OCI-M1 (cell line): ENCODE measurements at regions not wholly inside any gene's neighbourhood (a gene's known extent, or its start where the extent isn't known, plus 50 kb on each side); places are given as distances from the start of the nearest gene placed in this dataset.
"Not testable (repeated sequence)": the region's sequence is repeated elsewhere in the genome, so short reads cannot be mapped to it uniquely, and the experiment has no call there.

ENCODE experiments used
- DNase-seq: peaks from one replicate; lab custom pipeline; 2025; lab: John Stamatoyannopoulos, UW

- DNase-seq: not testable (repeated sequence)
These were observed 401.3 kb upstream of the NR5A2 start for GRCh38 chr1:199626228-199626627.

GRCh38 chr1:199629624-199630023 is 397.9 kb upstream of the NR5A2 start:
- no peak for DNase-seq

- DNase-seq: no peak
These were observed 388.1 kb upstream of the NR5A2 start for GRCh38 chr1:199639453-199639852.

GRCh38 chr1:199641531-199641930 is 386.0 kb upstream of the NR5A2 start:
- DNase-seq: no peak

- no peak for DNase-seq
These were observed 382.6 kb upstream of the NR5A2 start for GRCh38 chr1:199644912-199645311.

GRCh38 chr1:199646761-199647160 is 380.7 kb upstream of the NR5A2 start:
- no peak for DNase-seq

- DNase-seq: no peak
These were observed 370.1 kb upstream of the NR5A2 start for GRCh38 chr1:199657449-199657848.

- DNase-seq: no peak
These were observed 367.4 kb upstream of the NR5A2 start for GRCh38 chr1:199660071-199660470.

- DNase-seq: no peak
These were observed 362.1 kb upstream of the NR5A2 start for GRCh38 chr1:199665371-199665770.

GRCh38 chr1:199667089-199667488 is 360.4 kb upstream of the NR5A2 start:
- no peak for DNase-seq

- no peak for DNase-seq
These were observed 357.6 kb upstream of the NR5A2 start for GRCh38 chr1:199669916-199670315.

- DNase-seq: no peak
These were observed 355.8 kb upstream of the NR5A2 start for GRCh38 chr1:199671684-199672083.

GRCh38 chr1:199675937-199676336 is 351.6 kb upstream of the NR5A2 start:
- DNase-seq: no peak

GRCh38 chr1:199678771-199679170 is 348.7 kb upstream of the NR5A2 start:
- no peak for DNase-seq

GRCh38 chr1:199682081-199682480 is 345.4 kb upstream of the NR5A2 start:
- no peak for DNase-seq

GRCh38 chr1:199684686-199685273 is 342.7 kb upstream of the NR5A2 start:
- peak; percentile 83 for DNase-seq

- no peak for DNase-seq
These were observed 342.1 kb upstream of the NR5A2 start for GRCh38 chr1:199685369-199685768.

- no peak for DNase-seq
These were observed 340.2 kb upstream of the NR5A2 start for GRCh38 chr1:199687321-199687720.

GRCh38 chr1:199688133-199688676 is 339.3 kb upstream of the NR5A2 start:
- no peak for DNase-seq

- DNase-seq: no peak
These were observed 338.7 kb upstream of the NR5A2 start for GRCh38 chr1:199688774-199689173.

- DNase-seq: peak; percentile 62
These were observed 337.0 kb upstream of the NR5A2 start for GRCh38 chr1:199690496-199690895.

GRCh38 chr1:199691540-199691939 is 336.0 kb upstream of the NR5A2 start:
- no peak for DNase-seq

- no peak for DNase-seq
These were observed 333.8 kb upstream of the NR5A2 start for GRCh38 chr1:199693724-199694123.

- DNase-seq: no peak
These were observed 331.3 kb upstream of the NR5A2 start for GRCh38 chr1:199696225-199696624.
